HepG2 (cell line): ENCODE measurements at regions not wholly inside any gene's neighbourhood (a gene's known extent, or its start where the extent isn't known, plus 50 kb on each side); places are given as distances from the start of the nearest gene placed in this dataset.

ENCODE experiments used
- DPF2 ChIP-seq: sonication (generic); formaldehyde crosslinking; IDR thresholded peaks from 2 replicates; pipeline ENCODE4 v1.4.0; 2020; ENCODE audit warnings: mild to moderate bottlenecking, low read depth, missing genetic modification reagents, borderline replicate concordance
- ETV5 ChIP-seq: IDR thresholded peaks from 2 replicates; pipeline ENCODE4 v1.6.1; 2018; ENCODE audit warnings: missing biosample characterization, missing genetic modification reagents, inconsistent platforms, borderline replicate concordance
- POLR2AphosphoS5 ChIP-seq: IDR thresholded peaks from 2 replicates; pipeline ENCODE4 v1.6.1; 2012; ENCODE audit warnings: low read depth, low read length
- ZNF24 ChIP-seq: fragments of 450-650 bp; IDR thresholded peaks from 2 replicates; pipeline ENCODE4 v1.6.1; 2017; ENCODE audit warnings: antibody characterized with exemption, mild to moderate bottlenecking

DNA sequence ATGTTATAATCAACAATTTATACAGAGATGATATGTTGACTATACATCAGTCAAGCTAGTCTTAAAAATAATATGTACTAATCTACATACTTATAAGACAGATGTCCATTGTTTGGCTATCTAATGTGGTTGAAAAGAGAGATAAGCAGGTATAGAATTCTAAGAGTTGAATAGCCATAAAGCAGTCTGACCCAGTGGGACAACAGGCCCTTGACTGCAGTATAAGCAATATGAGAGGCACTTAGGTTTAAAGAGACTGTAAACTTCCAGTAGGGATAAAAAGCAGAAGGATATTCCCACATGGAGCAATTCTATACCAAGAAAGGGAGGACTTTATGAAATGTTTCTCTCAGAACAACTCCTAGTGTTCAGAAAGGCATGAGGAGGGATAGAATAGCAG, 139.3 kb downstream of the ELAPOR2 start:
- no peak for TF ChIP-seq DPF2 (CRISPR knock-in tag)
- no peak for TF ChIP-seq ZNF24
- TF ChIP-seq ETV5 (CRISPR knock-in tag), result no peak
- no peak for TF ChIP-seq POLR2AphosphoS5
